K562 (cell line): ENCODE measurements at regions not wholly inside any gene's neighbourhood (a gene's known extent, or its start where the extent isn't known, plus 50 kb on each side); places are given as distances from the start of the nearest gene placed in this dataset.

ENCODE experiments used
- CTCF ChIP-seq, 3 experiments: IDR thresholded peaks in 2 of 3; conservative IDR thresholded peaks in 1 of 3; 2 replicates each; pipeline ENCODE4 v1.5.1; 2011 to 2012; ENCODE audit warnings: low read length in 3 of 3, mild to moderate bottlenecking in 3 of 3, control low read depth in 2 of 3, improper control_type of control experiment in 1 of 3, inconsistent platforms in 1 of 3, low read depth in 1 of 3, mixed read lengths in 1 of 3, moderate library complexity in 1 of 3; ENCODE audit not compliant: insufficient read depth in 2 of 3
- HCFC1 ChIP-seq: IDR thresholded peaks from 2 replicates; pipeline ENCODE4 v1.6.1; 2012; ENCODE audit warnings: low read depth, low read length, improper control_type of control experiment
- HINFP ChIP-seq: fragments of 450-650 bp; conservative IDR thresholded peaks from 2 replicates; pipeline ENCODE4 v1.6.1; 2016; ENCODE audit warnings: missing genetic modification characterization, low read depth, mild to moderate bottlenecking, control low read depth, missing compliant biosample characterization
- IRF2 ChIP-seq: sonication (generic); formaldehyde crosslinking; IDR thresholded peaks from 2 replicates; pipeline ENCODE4 v1.8.1; 2022; ENCODE audit warnings: mild to moderate bottlenecking, missing genetic modification reagents
- KAT2B ChIP-seq: IDR thresholded peaks from one replicate; pipeline ENCODE4 v1.6.1; 2012; ENCODE audit warnings: low read depth, mild to moderate bottlenecking, control low read depth, inconsistent platforms, low read length, moderate library complexity
- KAT7 ChIP-seq: sonication (generic); formaldehyde crosslinking; IDR thresholded peaks from 2 replicates; pipeline ENCODE4 v1.8.0; 2022; ENCODE audit warnings: missing genetic modification reagents, mild to moderate bottlenecking, borderline replicate concordance
- SOX6 ChIP-seq: fragments of 450-650 bp; IDR thresholded peaks from 2 replicates; pipeline ENCODE4 v1.6.1; 2014; ENCODE audit warnings: mild to moderate bottlenecking
- SREBF2 ChIP-seq: sonication (generic); formaldehyde crosslinking; IDR thresholded peaks from 2 replicates; pipeline ENCODE4 v1.4.0; 2020; ENCODE audit warnings: mild to moderate bottlenecking, missing genetic modification reagents
- ZC3H11A ChIP-seq: IDR thresholded peaks from 2 replicates; pipeline ENCODE4 v1.6.1; 2012; ENCODE audit warnings: low read depth, low read length, improper control_type of control experiment
- ZFP30 ChIP-seq: fragments of 250-450 bp; sonication (Bioruptor Pico); IDR thresholded peaks from 2 replicates; pipeline ENCODE4 v1.8.0; 2022; ENCODE audit warnings: moderate library complexity, mild to moderate bottlenecking, inconsistent platforms, borderline replicate concordance
- ZFP36 ChIP-seq: fragments of 150-350 bp; IDR thresholded peaks from 2 replicates; pipeline ENCODE4 v1.6.1; 2018; ENCODE audit warnings: low read length, low read depth; ENCODE audit not compliant: partially characterized antibody
- ZNF766 ChIP-seq: fragments of 200-800 bp; sonication (Bioruptor generic); conservative IDR thresholded peaks from 2 replicates; pipeline ENCODE4 v1.6.1; 2016; ENCODE audit warnings: missing genetic modification characterization, missing compliant biosample characterization

- TF ChIP-seq KAT2B (no peak), SOX6 (no peak), ZNF766 (CRISPR knock-in tag) (no peak), SREBF2 (CRISPR knock-in tag) (no peak), IRF2 (no peak), ZFP36 (no peak), CTCF (IDR thresholded peaks at IDR 0.05 in 2 of 3, conservative IDR thresholded peaks at IDR 0.05 in 1 of 3; ENCODE audit: insufficient read depth in 2 of 3, low read depth in 1 of 3, low read length in 3 of 3) (no peak), KAT7 (CRISPR knock-in tag) (no peak), ZFP30 (CRISPR knock-in tag) (no peak), HINFP (tag) (no peak), ZC3H11A (no peak), HCFC1 (no peak)
Measured at GRCh38 chr3:34828847-34829246, 810.5 kb upstream of the ARPP21 start.
